GM12891 (cell line): ENCODE measurements at regions not wholly inside any gene's neighbourhood (a gene's known extent, or its start where the extent isn't known, plus 50 kb on each side); places are given as distances from the start of the nearest gene placed in this dataset.

Experiments
- POLR2A ChIP-seq: IDR thresholded peaks from 2 replicates; pipeline ENCODE4 v1.6.1; 2011; ENCODE audit warnings: low read depth, low read length, control low read depth
- POLR2AphosphoS5 ChIP-seq: IDR thresholded peaks from 2 replicates; pipeline ENCODE4 v1.6.1; 2011; ENCODE audit warnings: low read depth, low read length, control low read depth
- POU2F2 ChIP-seq: IDR thresholded peaks from 2 replicates; pipeline ENCODE4 v1.6.1; 2011; ENCODE audit warnings: low read depth, mild to moderate bottlenecking, control low read depth, low read length, moderate library complexity
- SPI1 ChIP-seq: IDR thresholded peaks from 2 replicates; pipeline ENCODE4 v1.6.1; 2011; ENCODE audit warnings: low read depth, low read length, control low read depth
- TAF1 ChIP-seq: IDR thresholded peaks from 2 replicates; pipeline ENCODE4 v1.6.1; 2011; ENCODE audit warnings: low read depth, low read length, control low read depth

DNA sequence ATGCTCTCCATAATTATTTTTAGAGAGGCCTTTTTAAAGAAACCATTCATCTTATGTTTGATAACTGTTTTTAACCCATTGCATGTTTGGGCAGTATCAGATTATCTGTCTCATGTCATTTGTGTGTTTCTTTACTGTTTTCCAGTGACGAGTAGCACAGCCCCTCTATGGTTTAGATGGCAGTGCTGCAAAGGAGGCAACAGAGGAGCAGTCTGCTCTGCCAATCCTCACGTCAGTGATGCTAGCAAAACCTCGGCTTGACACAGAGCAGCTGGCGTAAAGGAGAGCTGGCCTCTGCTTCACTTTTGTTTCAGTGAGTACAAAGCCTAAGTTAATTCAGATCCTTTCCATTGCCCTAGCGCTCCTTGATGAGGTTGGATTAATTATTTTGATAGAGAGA is 80.4 kb upstream of the GARIN1A start:
- TF ChIP-seq POLR2A = no peak
- TF ChIP-seq TAF1 = no peak
- TF ChIP-seq POLR2AphosphoS5 = no peak
- TF ChIP-seq SPI1 = no peak
- no peak for TF ChIP-seq POU2F2
